Kidney (tissue), 13 donors: ENCODE measurements at regions not wholly inside any gene's neighbourhood (a gene's known extent, or its start where the extent isn't known, plus 50 kb on each side); places are given as distances from the start of the nearest gene placed in this dataset.

Experiments
- DNase-seq, 5 donors: peaks; one replicate each; pipeline ENCODE4 v3.0.0-alpha.2; 2013 to 2020
- FAIRE-seq: peaks from 2 replicates; lab custom pipeline; 2012; peaks lifted over from hg19 to GRCh38; lab: Jason Lieb, UNC
- H3K27ac ChIP-seq, 2 donors: one replicate each; pipeline ENCODE4 v1.7.0; 2013; ENCODE audit warnings: low read depth in 2 of 2, low read length in 2 of 2, inconsistent platforms in 1 of 2
- H3K27me3 ChIP-seq: one replicate; pipeline ENCODE4 v1.7.1; 2013; ENCODE audit warnings: low read length, inconsistent platforms; ENCODE audit not compliant: control insufficient read depth, insufficient read depth
- H3K36me3 ChIP-seq, 3 donors: one replicate each; pipeline versions ENCODE4 v1.7.0 to v1.7.1; 2013; ENCODE audit warnings: low read length in 3 of 3, control low read depth in 1 of 3, inconsistent platforms in 1 of 3; ENCODE audit not compliant: insufficient read depth in 3 of 3, control insufficient read depth in 2 of 3
- H3K4me1 ChIP-seq, 3 donors: one replicate each; pipeline versions ENCODE4 v1.7.0 to v1.7.1; 2013; ENCODE audit warnings: low read length in 3 of 3, inconsistent platforms in 1 of 3, low read depth in 1 of 3; ENCODE audit not compliant: control insufficient read depth in 2 of 3, insufficient read depth in 2 of 3
- H3K4me3 ChIP-seq, 3 donors: one replicate each; pipeline versions ENCODE4 v1.7.0 to v1.8.1; 2013; ENCODE audit warnings: low read length in 3 of 3, control low read depth in 1 of 3, inconsistent platforms in 1 of 3
- H3K9ac ChIP-seq, 3 donors: one replicate each; pipeline versions ENCODE4 v1.7.0 to v1.7.1; 2013; ENCODE audit warnings: low read length in 3 of 3, control low read depth in 1 of 3, inconsistent platforms in 1 of 3
- H3K9me3 ChIP-seq, 3 donors: one replicate each; pipeline versions ENCODE4 v1.7.0 to v1.7.1; 2013; ENCODE audit warnings: low read length in 3 of 3, control low read depth in 1 of 3, inconsistent platforms in 1 of 3; ENCODE audit not compliant: control insufficient read depth in 2 of 3, insufficient read depth in 1 of 3
- intact Hi-C: fragments of 100-400 bp; cut with DNase I; formaldehyde crosslinking; loops from one replicate; pipeline ENCODE4 v1.11.1; 2022
- TF ChIP-seq, protein P1 (sequence below): IDR thresholded peaks from 3 replicates; pipeline ENCODE4 v1.5.1; 2012; ENCODE audit warnings: mild to moderate bottlenecking, moderate library complexity, borderline replicate concordance; ENCODE audit not compliant: insufficient read depth; ENCODE audit errors: extremely low read depth
- donor health status: control.
- donor health status: control.
- donor health status: control.
- donor health status: control.
- donor health status: control.
- donor health status: DM: yes; HTN: yes; CAD: no.
- donor health status: Normal renal cell carcinoma (clear cell type).

DNA sequence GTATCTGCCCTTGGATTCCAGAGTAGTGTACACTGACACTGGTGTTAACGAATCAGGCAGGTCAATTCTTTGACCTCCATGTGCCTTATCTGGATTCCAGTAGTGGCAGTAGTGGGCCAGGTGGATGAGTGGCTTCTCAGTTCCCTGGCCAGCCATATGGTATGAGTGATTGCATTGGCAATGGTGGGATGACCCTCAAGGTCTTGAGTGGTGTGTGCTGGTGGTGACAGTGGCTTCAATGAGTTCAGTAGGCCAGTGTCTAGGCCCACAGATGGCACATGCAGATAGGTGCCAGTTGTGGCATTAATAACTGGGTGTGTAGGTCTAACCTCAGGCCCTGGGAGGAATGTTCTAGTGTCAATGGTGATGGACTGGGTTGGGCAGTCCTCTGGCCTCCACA lies 674.1 kb upstream of the NXPH2 start:
- no peaks in the 10 kb centered on the region for H3K27me3 ChIP-seq
- intact Hi-C loops = no loop called here
- H3K27ac ChIP-seq = no peak overlapping the region
- H3K9ac ChIP-seq = no peak overlapping the region
- no peak overlapping the region for H3K4me3 ChIP-seq
- H3K36me3 ChIP-seq = no peaks in the 10 kb centered on the region
- no peaks in the 10 kb centered on the region for H3K4me1 ChIP-seq
- H3K9me3 ChIP-seq = peaks cover 0 to 4% (median 1%) of the 10 kb centered on the region in 3 donors
- FAIRE-seq (no peak), DNase-seq (no peak)
- TF ChIP-seq, protein P1, sequence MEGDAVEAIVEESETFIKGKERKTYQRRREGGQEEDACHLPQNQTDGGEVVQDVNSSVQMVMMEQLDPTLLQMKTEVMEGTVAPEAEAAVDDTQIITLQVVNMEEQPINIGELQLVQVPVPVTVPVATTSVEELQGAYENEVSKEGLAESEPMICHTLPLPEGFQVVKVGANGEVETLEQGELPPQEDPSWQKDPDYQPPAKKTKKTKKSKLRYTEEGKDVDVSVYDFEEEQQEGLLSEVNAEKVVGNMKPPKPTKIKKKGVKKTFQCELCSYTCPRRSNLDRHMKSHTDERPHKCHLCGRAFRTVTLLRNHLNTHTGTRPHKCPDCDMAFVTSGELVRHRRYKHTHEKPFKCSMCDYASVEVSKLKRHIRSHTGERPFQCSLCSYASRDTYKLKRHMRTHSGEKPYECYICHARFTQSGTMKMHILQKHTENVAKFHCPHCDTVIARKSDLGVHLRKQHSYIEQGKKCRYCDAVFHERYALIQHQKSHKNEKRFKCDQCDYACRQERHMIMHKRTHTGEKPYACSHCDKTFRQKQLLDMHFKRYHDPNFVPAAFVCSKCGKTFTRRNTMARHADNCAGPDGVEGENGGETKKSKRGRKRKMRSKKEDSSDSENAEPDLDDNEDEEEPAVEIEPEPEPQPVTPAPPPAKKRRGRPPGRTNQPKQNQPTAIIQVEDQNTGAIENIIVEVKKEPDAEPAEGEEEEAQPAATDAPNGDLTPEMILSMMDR = no peak

DNA sequence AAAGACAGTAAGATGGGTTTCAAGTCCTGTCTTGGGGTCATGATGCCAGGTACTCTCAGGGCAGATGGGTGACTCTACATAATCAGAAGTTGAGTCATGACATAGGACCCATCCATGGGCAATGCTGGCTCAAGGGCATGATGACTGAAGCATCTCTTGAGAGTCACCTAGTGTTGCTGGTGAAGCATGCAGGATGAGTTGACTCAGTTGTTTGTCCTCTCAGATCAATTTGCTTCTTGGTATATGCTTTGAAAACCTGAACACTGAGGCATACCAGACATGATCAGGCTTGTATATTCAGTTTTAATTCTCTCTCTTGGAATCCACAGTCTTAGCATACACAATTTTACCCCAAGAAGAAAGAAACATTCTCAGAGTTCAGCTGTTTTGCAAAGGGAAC lies 658.9 kb upstream of the NXPH2 start:
- Histone ChIP-seq H3K4me3 (no peak overlapping the region), H3K36me3 (no peaks in the 10 kb centered on the region), H3K27me3 (no peaks in the 10 kb centered on the region), H3K27ac (no peak overlapping the region), H3K9me3 (no peaks in the 10 kb centered on the region), H3K4me1 (no peaks in the 10 kb centered on the region), H3K9ac (no peak overlapping the region)
- TF ChIP-seq, protein P1 = no peak
- DNase-seq (no peak), FAIRE-seq (no peak)
- intact Hi-C loops = no loop called here

DNA sequence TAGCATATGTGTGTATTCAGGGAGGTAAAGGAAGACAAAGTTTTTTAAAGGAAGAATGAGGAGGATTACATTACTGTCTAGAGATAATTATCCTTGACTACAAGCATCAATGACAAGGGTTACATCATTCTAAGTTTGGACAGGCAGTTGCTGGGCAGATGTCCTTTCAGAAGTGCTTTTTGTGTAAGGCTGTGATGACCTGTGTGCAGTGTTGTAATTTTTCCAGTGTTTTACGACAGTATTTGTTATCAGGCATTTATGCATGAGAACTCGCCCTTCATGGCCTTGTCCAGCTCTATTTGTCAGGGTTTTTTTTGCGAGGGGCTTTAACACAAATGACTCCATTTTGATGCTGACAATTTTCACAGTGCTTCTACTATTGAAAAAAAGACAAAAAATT lies 658.3 kb upstream of the NXPH2 start:
- no peaks in the 10 kb centered on the region for H3K27me3 ChIP-seq
- no peak overlapping the region for H3K4me3 ChIP-seq
- FAIRE-seq (no peak), DNase-seq (no peak)
- intact Hi-C loops = no loop called here
- H3K36me3 ChIP-seq = no peaks in the 10 kb centered on the region
- H3K9ac ChIP-seq = no peak overlapping the region
- H3K27ac ChIP-seq = no peak overlapping the region
- H3K9me3 ChIP-seq = no peaks in the 10 kb centered on the region
- TF ChIP-seq, protein P1 = no peak
- H3K4me1 ChIP-seq = no peaks in the 10 kb centered on the region

DNA sequence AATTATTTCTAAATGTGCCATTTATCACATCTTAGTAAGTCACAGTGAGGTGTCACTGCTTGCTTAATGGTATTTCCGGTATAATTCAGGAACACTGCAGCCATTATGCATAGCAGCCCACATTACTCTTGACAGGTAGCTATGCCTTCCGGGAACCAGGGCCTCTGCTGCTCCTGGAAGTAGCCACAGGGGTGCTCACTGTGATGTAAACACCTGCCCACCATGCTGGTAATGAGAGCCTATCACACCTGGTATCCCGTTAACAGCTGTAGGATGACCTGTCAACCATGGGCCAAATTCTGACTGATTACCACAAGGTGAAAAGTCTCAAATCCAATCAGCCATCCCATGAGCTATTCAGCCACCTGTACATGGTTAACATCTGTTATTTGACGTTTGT lies 647.0 kb upstream of the NXPH2 start:
- Histone ChIP-seq H3K36me3 (no peaks in the 10 kb centered on the region), H3K4me3 (no peak overlapping the region), H3K4me1 (no peaks in the 10 kb centered on the region), H3K9me3 (no peaks in the 10 kb centered on the region), H3K27me3 (no peaks in the 10 kb centered on the region), H3K9ac (no peak overlapping the region), H3K27ac (no peak overlapping the region)
- no peak for FAIRE-seq
- intact Hi-C loops = no loop called here
- TF ChIP-seq, protein P1 = no peak
- DNase-seq = no peak
